Inflammatory macrophage treated with lipopolysaccharide for 1 hour (primary cell): ENCODE measurements at regions not wholly inside any gene's neighbourhood (a gene's known extent, or its start where the extent isn't known, plus 50 kb on each side); places are given as distances from the start of the nearest gene placed in this dataset.

Experiments
- DNase-seq, 2 donors: peaks; one replicate each; pipeline ENCODE4 v3.0.0-alpha.2; 2020 to 2022

DNA sequence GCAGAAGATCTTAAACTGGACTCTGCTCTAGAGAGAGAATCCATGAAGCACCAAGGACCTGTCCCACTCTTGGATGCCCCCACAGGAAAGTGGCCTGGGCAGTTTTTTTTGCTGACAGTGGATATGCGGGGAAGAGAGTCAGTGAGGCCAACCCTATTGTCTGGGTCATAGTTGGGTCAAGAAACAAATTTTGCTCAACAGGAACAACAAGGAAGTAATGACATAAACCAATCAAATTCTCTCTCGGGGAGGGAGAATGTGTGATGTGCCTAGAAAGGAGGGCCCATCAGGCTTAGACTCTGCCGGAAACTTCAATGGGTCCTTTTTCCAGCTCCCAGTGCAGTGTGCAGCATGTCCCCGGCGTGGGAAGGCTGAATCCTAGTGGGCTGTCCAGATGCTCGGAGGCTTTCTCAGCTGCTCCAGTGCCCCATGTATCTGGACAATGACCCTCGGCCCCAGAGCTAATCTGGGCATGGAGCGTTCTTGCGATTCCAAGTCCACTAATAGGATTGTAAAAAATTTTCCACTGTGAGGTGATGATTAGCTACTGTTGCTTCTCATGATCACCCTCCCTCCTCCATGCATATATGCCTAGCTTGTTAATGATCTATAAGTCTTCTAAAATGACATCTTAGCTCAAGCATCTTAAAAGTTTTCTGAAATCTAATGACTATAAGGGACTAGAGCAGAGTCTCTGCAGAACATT lies 101.0 kb downstream of the SNX19 start:
- no peak for DNase-seq

- no peak for DNase-seq
Observed at GRCh38 chr11:130815956-130816355, 100.3 kb downstream of the SNX19 start.

- no peak for DNase-seq
Observed at GRCh38 chr11:130816546-130817329, 99.5 kb downstream of the SNX19 start.

DNA sequence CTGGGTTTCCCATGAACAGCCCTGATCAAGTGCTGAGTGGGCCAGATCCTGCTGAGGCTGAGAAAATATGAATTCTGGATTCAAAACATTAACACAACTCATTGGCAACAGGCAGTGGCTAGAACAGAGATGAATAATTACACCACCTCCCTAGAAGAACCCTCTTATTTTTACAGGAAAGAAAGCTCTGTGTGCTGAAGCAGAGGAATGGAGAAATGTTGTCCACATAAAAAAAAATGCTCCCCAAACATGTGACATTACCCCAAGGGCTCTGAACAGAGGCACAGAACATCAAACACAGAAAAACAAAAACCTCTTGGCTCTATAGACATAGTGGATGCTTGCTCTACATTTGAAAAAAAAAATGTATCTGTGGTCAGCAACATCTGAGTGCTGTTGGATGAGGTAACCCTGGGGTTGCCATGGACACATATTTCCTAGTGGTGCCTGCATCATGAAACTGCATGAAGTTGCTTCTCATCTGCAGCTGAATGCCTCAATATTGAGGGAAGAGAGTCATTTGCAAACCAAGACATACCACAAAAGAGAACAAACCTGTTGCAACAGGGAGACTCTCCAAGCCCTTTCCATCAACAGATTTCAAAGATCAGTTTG lies 98.8 kb downstream of the SNX19 start:
- no peak for DNase-seq

DNA sequence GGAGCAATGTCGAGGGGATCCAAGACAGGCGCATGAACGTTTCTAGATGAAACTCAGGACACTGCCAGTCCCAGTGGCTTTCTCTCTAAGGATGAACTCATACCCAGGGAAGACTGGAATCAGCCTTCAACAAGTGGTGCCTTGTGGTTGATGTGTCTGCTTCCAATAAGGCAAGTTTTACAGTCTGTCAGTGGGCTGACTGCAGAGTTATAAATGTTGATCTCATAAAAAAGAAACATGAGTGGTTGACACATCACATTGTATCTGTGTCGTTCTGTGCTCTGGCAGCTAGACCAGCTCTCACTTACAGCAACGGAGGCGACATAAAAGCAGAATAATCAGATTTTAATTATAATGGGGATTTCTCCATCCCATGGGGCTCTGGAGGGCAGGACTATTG lies 96.7 kb downstream of the SNX19 start:
- DNase-seq: no peak
